ENCODE measurements at regions not wholly inside any gene's neighbourhood (a gene's known extent, or its start where the extent isn't known, plus 50 kb on each side); places are given as distances from the start of the nearest gene placed in this dataset.

- intact Hi-C loops (cut with micrococcal nuclease) (loop anchor here (5.0 kb wide), 1 partner anchor 1314 kb away; no protein-coding TSS in a partner anchor), in situ Hi-C loops (cut with MboI; ENCODE audit: low sequenced_read_pairs) (no loop called here), dilution Hi-C loops (cut with HindIII; ENCODE audit: low sequenced_read_pairs, unreplicated experiment) (no loop called here)
- Histone ChIP-seq H3K36me3 (ENCODE audit: control insufficient read depth, insufficient read depth, low read length) (no peaks in the 10 kb centered on the region), H3K27ac (ENCODE audit: insufficient read depth, low read length) (peak overlapping the region; percentile 21; the same call in 1 of the 2 replicates), H2BK15ac (ENCODE audit: low read depth, low read length) (peak overlapping the region; percentile 61; the same call in 2 of the 3 replicates), H3K14ac (replicated peaks; ENCODE audit: low read depth, low read length) (peak overlapping the region; percentile 50; the same call in 1 of the 2 replicates), H3K27me3 (ENCODE audit: control insufficient read depth, insufficient read depth, low read length) (no peaks in the 10 kb centered on the region), H3K4me3 (ENCODE audit: insufficient read depth, low read depth, low read length) (no peak overlapping the region), H3K9me1 (ENCODE audit: insufficient read depth, low read length) (0 out of 2 replicates have a peak, but pooled peaks cover 3% of the 10 kb centered on the region), H2AK9ac (replicated peaks; ENCODE audit: low read depth, low read length, poor library complexity) (no peak overlapping the region), H2AFZ (replicated peaks; ENCODE audit: low read length, poor library complexity) (peak overlapping the region; percentile 13), H4K5ac (ENCODE audit: low read depth, low read length) (peak overlapping the region; percentile 1; the same call in 1 of the 2 replicates), H4K20me1 (ENCODE audit: insufficient read depth, low read length) (no peaks in the 10 kb centered on the region), H3K4ac (ENCODE audit: low read depth, low read length) (peak overlapping the region; percentile 46), H3K9me3 (ENCODE audit: control insufficient read depth, insufficient read depth, low read length) (no peaks in the 10 kb centered on the region), H3K9ac (ENCODE audit: low read depth, low read length) (no peak overlapping the region), H2BK5ac (ENCODE audit: low read depth, low read length, poor library complexity, severe bottlenecking) (no peak overlapping the region), H4K8ac (ENCODE audit: low read depth in 2 of 2, low read length in 2 of 2) (peak overlapping the region; percentile 13 to 18; a peak in 1 of 4 replicates), H3K56ac (ENCODE audit: extremely low read depth, insufficient read depth, low read length) (no peak overlapping the region; the same call in 1 of the 2 replicates), H3K4me1 (ENCODE audit: control insufficient read depth, insufficient read depth, low read length) (peaks cover 17% of the 10 kb centered on the region), H2AK5ac (ENCODE audit: low read depth, low read length) (peak overlapping the region; percentile 49), H3K18ac (ENCODE audit: low read depth, low read length) (peak overlapping the region; percentile 4; the same call in 1 of the 2 replicates), H3K23ac (ENCODE audit: low read depth, low read length) (peak overlapping the region; percentile 48; the same call in 1 of the 2 replicates), H2BK20ac (ENCODE audit: low read depth, low read length) (peak overlapping the region; percentile 57; the same call in 1 of the 2 replicates), H4K91ac (ENCODE audit: insufficient read depth, low read depth, low read length) (peak overlapping the region; percentile 66), H3K79me1 (ENCODE audit: low read depth in 1 of 2, low read length in 2 of 2) (no peaks in the 10 kb centered on the region), H2BK120ac (ENCODE audit: low read depth, low read length) (peak overlapping the region; percentile 73), H3K4me2 (ENCODE audit: low read depth, low read length) (no peak overlapping the region)
- ATAC-seq (ENCODE audit: low read depth) (peak; percentile 38), DNase-seq (peak; percentile 51)
- TF ChIP-seq MXI1 (IDR thresholded peaks at IDR 0.05; ENCODE audit: borderline replicate concordance, low read depth, low read length) (no peak), SMC3 (IDR thresholded peaks at IDR 0.05; ENCODE audit: low read depth, low read length) (no peak), POLR2A (IDR thresholded peaks at IDR 0.05; ENCODE audit: low read depth, low read length) (no peak), RFX5 (IDR thresholded peaks at IDR 0.05; ENCODE audit: low read depth, low read length) (no peak), FOS (IDR thresholded peaks at IDR 0.05; ENCODE audit: low read depth, low read length) (no peak)
- WGBS, 2 experiments (ENCODE audit: extremely low coverage in 2 of 2, insufficient read length in 1 of 2) = no CpG with 5 or more reads among the region's 6 CpGs
- ChIA-PET POLR2A (ENCODE audit: unreplicated experiment) (no interaction called here), CTCF (interaction anchor here (0.7 to 1.5 kb wide), 5 partner anchors 9 to 143 kb away, joined by 3 to 5 read pairs (median 4); partner anchors contain the start of gene SAMD5)
- BruUV-seq (replicated peaks) = no TSS peak
Measured at GRCh38 chr6:147651249-147652063, 143.0 kb downstream of the SAMD5 start.

Measured in IMR-90 (cell line).